Natural killer cell (primary cell): ENCODE measurements at regions not wholly inside any gene's neighbourhood (a gene's known extent, or its start where the extent isn't known, plus 50 kb on each side); places are given as distances from the start of the nearest gene placed in this dataset.

Experiments used
- ATAC-seq, 3 donors: fragments of 150-1000 bp in 2 of 3; fragments of 200-7000 bp in 1 of 3; cut with Tn5 transposase; 1 replicate in 1 of 3; 2 replicates in 2 of 3; pipeline ENCODE4 v1.10.0; 2021; ENCODE audit warnings: mild to moderate bottlenecking in 2 of 3, moderate library complexity in 2 of 3
- DNase-seq, 2 donors: peaks; one replicate each; pipeline versions ENCODE4 v3.0.0 to v3.0.0-alpha.2; 2013 to 2021; ENCODE audit warnings: mixed read lengths in 1 of 2
- H3K27ac ChIP-seq: one replicate; pipeline ENCODE4 v1.5.1; 2013; ENCODE audit warnings: mild to moderate bottlenecking, low read length
- H3K27me3 ChIP-seq: one replicate; pipeline ENCODE4 v1.6.1; 2013; ENCODE audit warnings: low read length; ENCODE audit not compliant: control insufficient read depth, insufficient read depth
- H3K36me3 ChIP-seq: one replicate; pipeline ENCODE4 v1.6.1; 2013; ENCODE audit warnings: low read length; ENCODE audit not compliant: control insufficient read depth, insufficient read depth
- H3K4me1 ChIP-seq: one replicate; pipeline ENCODE4 v1.6.1; 2013; ENCODE audit warnings: low read length; ENCODE audit not compliant: control insufficient read depth, insufficient read depth
- H3K4me3 ChIP-seq: one replicate; pipeline ENCODE4 v1.5.1; 2013; ENCODE audit warnings: low read length
- H3K9me3 ChIP-seq: one replicate; pipeline ENCODE4 v1.6.1; 2013; ENCODE audit warnings: low read length; ENCODE audit not compliant: control insufficient read depth, insufficient read depth
- H3K27ac Mint-ChIP-seq, 2 donors: one replicate each; pipeline ENCODE4 v1.8.0; 2022; ENCODE audit warnings: mild to moderate bottlenecking in 2 of 2, mixed read lengths in 2 of 2, moderate library complexity in 1 of 2
- H3K27me3 Mint-ChIP-seq, 2 donors: one replicate each; pipeline ENCODE4 v1.8.0; 2022; ENCODE audit warnings: low read depth in 2 of 2, mixed read lengths in 2 of 2
- H3K36me3 Mint-ChIP-seq: one replicate; pipeline ENCODE4 v1.8.0; 2022; ENCODE audit warnings: mixed read lengths
- H3K4me1 Mint-ChIP-seq, 2 donors: one replicate each; pipeline ENCODE4 v1.8.0; 2022; ENCODE audit warnings: mixed read lengths in 2 of 2
- H3K4me3 Mint-ChIP-seq: one replicate; pipeline ENCODE4 v1.8.0; 2022; ENCODE audit warnings: mild to moderate bottlenecking, moderate library complexity, mixed read lengths
- H3K9me3 Mint-ChIP-seq, 2 donors: one replicate each; pipeline ENCODE4 v1.8.0; 2022; ENCODE audit warnings: mixed read lengths in 2 of 2
- WGBS: methylation state at CpG from one replicate; pipeline ENCODE4 v1.1.7; 2013; ENCODE audit warnings: missing lambda C conversion rate; ENCODE audit not compliant: insufficient coverage; 5-methylcytosine and 5-hydroxymethylcytosine counted together
- intact Hi-C: fragments of 100-400 bp; cut with micrococcal nuclease; formaldehyde crosslinking; loops from one replicate; pipeline ENCODE4 v1.14.2; 2022
- TF ChIP-seq, protein P1 (sequence below): fragments of 200-600 bp; IDR thresholded peaks from one replicate; pipeline ENCODE4 v1.8.0; 2022; ENCODE audit warnings: antibody characterized with exemption

DNA sequence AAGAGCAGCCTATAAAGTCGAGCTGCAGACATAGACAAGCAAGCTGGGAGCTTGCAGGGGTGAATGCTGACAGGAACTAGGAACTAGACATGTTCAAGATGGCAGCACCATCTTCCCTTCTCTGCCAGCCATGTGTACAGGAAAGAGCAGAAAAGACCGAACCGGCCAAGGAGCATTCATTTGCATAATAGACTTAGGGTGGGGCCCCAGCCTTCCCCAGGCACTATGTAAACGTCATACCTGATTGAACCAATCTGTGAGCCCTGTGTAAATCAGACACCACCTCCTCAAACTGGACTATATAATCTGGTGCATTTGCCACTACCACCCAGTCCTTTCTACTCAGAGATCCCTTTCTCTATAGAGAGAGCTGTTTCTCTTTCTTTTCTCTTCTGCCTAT lies 106.9 kb upstream of the FAM3C start:
- DNase-seq (no peak), ATAC-seq (no peak)
- intact Hi-C loops = no loop called here
- no peaks in the 10 kb centered on the region for H3K36me3 ChIP-seq
- H3K4me1 ChIP-seq = no peaks in the 10 kb centered on the region
- no peak overlapping the region for H3K27ac ChIP-seq
- Mint-ChIP-seq H3K27ac (no peak overlapping the region), H3K4me3 (no peak overlapping the region), H3K9me3 (peaks cover 6 to 9% of the 10 kb centered on the region in 2 donors), H3K36me3 (peaks cover 25% of the 10 kb centered on the region), H3K27me3 (no peaks in the 10 kb centered on the region), H3K4me1 (no peaks in the 10 kb centered on the region)
- H3K4me3 ChIP-seq = no peak overlapping the region
- WGBS = 72% methylated on average over 4 of the region's 4 CpGs
- TF ChIP-seq, protein P1, sequence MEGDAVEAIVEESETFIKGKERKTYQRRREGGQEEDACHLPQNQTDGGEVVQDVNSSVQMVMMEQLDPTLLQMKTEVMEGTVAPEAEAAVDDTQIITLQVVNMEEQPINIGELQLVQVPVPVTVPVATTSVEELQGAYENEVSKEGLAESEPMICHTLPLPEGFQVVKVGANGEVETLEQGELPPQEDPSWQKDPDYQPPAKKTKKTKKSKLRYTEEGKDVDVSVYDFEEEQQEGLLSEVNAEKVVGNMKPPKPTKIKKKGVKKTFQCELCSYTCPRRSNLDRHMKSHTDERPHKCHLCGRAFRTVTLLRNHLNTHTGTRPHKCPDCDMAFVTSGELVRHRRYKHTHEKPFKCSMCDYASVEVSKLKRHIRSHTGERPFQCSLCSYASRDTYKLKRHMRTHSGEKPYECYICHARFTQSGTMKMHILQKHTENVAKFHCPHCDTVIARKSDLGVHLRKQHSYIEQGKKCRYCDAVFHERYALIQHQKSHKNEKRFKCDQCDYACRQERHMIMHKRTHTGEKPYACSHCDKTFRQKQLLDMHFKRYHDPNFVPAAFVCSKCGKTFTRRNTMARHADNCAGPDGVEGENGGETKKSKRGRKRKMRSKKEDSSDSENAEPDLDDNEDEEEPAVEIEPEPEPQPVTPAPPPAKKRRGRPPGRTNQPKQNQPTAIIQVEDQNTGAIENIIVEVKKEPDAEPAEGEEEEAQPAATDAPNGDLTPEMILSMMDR = no peak
- H3K27me3 ChIP-seq = no peaks in the 10 kb centered on the region
- H3K9me3 ChIP-seq = peaks cover 16% of the 10 kb centered on the region

DNA sequence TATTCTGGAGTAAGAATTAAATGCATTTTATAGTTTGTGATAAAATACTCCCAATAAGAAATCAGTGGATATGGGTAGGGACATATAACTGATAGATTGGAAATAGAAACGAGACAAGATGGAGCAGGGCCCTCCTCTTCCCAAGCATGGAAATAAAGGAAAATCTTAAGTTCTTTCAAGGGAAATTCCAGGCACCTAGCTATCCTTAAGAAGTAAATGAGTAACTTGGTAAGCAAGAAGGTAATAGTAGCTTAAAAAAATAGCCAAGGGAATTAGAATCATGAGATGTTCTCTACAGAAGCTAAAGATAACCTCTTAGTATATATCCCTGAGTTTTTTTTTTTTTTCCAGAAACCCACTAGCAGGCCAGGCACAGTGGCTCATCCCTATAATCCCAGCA lies 105.5 kb upstream of the FAM3C start:
- Mint-ChIP-seq H3K36me3 (peaks cover 23% of the 10 kb centered on the region), H3K4me3 (no peak overlapping the region), H3K27me3 (no peaks in the 10 kb centered on the region), H3K4me1 (no peaks in the 10 kb centered on the region), H3K27ac (no peak overlapping the region), H3K9me3 (peaks cover 6 to 9% of the 10 kb centered on the region in 2 donors)
- H3K9me3 ChIP-seq = peaks cover 16% of the 10 kb centered on the region
- TF ChIP-seq, protein P1 = no peak
- DNase-seq = no peak
- H3K36me3 ChIP-seq = no peaks in the 10 kb centered on the region
- no peaks in the 10 kb centered on the region for H3K4me1 ChIP-seq
- ATAC-seq = no peak
- 89% methylated on average over 1 of the region's 1 CpG for WGBS
- no peaks in the 10 kb centered on the region for H3K27me3 ChIP-seq
- no peak overlapping the region for H3K4me3 ChIP-seq
- intact Hi-C loops = no loop called here
- H3K27ac ChIP-seq = no peak overlapping the region

DNA sequence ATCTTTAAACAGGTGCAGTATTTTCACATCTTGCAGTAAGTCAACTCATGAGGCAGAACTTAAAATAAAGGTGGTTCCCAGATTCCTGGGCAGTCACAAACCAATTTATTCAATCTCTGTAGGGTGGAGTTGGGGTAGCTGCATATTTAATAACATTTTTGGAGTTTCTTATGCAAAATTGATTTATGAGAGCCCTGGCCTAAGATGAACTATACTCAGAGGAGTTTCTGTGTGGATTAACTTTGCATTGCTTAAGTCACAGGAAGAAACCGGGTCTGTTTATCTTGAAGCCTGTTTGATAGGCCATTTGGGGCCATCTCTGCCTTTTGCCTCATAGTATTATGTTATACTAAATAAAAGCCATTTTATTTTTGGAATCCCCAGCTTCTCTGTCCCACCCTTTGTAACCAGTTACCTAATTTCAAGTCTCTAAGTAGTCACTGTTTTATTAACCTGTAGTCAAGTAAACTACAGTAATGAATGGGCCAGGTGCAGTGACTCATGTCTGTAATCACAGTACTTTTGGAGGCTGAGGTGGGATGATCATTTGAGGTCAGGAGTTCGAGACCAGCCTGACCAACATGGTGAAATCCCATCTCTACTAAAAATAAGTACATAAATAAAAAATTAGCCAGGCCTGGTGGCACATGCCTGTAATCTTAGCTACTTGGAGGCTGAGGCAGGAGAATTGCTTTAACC lies 104.4 kb upstream of the FAM3C start:
- no peak overlapping the region for H3K27ac Mint-ChIP-seq
- no peaks in the 10 kb centered on the region for H3K27me3 ChIP-seq
- no peak overlapping the region for H3K4me3 Mint-ChIP-seq
- H3K27ac ChIP-seq = no peak overlapping the region
- H3K9me3 Mint-ChIP-seq = peaks cover 2 to 7% of the 10 kb centered on the region in 2 donors
- no peak for DNase-seq
- H3K4me1 ChIP-seq = no peaks in the 10 kb centered on the region
- 90% methylated on average over 2 of the region's 2 CpGs for WGBS
- H3K4me1 Mint-ChIP-seq = no peaks in the 10 kb centered on the region
- intact Hi-C loops = no loop called here
- ATAC-seq = no peak
- H3K36me3 ChIP-seq = no peaks in the 10 kb centered on the region
- no peak overlapping the region for H3K4me3 ChIP-seq
- TF ChIP-seq, protein P1 = no peak
- no peaks in the 10 kb centered on the region for H3K27me3 Mint-ChIP-seq
- H3K36me3 Mint-ChIP-seq = peaks cover 12% of the 10 kb centered on the region
- H3K9me3 ChIP-seq = peaks cover 12% of the 10 kb centered on the region

DNA sequence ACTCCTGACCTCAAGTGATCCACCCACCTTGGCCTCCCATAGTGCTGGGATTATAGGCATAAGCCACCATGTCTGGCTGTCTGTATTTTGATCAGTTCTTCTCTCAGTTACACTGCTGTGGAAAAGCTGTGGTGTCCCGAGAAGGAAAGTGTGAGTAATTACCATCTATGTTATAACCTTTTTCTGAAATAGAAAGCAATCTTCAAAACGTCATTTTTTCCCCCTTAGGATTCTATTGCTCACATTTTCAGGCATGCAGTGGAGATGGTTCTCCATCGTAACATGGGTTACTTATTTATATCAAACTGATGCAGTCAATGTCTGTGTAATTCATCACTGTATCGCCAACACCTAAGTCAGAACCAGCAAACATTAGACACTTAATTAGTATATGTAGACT lies 103.5 kb upstream of the FAM3C start:
- TF ChIP-seq, protein P1 = no peak
- DNase-seq = no peak
- Mint-ChIP-seq H3K27me3 (no peaks in the 10 kb centered on the region), H3K9me3 (peaks cover 0 to 1% of the 10 kb centered on the region in 2 donors), H3K4me3 (no peak overlapping the region), H3K36me3 (peaks cover 4% of the 10 kb centered on the region), H3K4me1 (no peaks in the 10 kb centered on the region), H3K27ac (no peak overlapping the region)
- Histone ChIP-seq H3K9me3 (peaks cover 4% of the 10 kb centered on the region), H3K36me3 (no peaks in the 10 kb centered on the region), H3K4me1 (no peaks in the 10 kb centered on the region), H3K27ac (no peak overlapping the region), H3K4me3 (no peak overlapping the region), H3K27me3 (no peaks in the 10 kb centered on the region)
- intact Hi-C loops = no loop called here
- 93% methylated on average over 2 of the region's 4 CpGs for WGBS
- ATAC-seq = no peak
